HL-60/S4 treated with phorbol 12-myristate 13-acetate at 8.2 ng/mL for 4 days and 3 days (cell line): ENCODE measurements at regions not wholly inside any gene's neighbourhood (a gene's known extent, or its start where the extent isn't known, plus 50 kb on each side); places are given as distances from the start of the nearest gene placed in this dataset.

Experiments
- in situ Hi-C: fragments of 300-500 bp; cut with MboI; formaldehyde crosslinking; loops from 2 replicates; pipeline ENCODE4 v1.15.0; 2022; ENCODE audit warnings: low sequenced_read_pairs

GRCh38 chr1:87506147-87506546, 177.5 kb downstream of the LMO4 start:
- in situ Hi-C loops = no loop called here

GRCh38 chr1:87508247-87508787, 179.6 kb downstream of the LMO4 start:
- in situ Hi-C loops = no loop called here

- in situ Hi-C loops = no loop called here
Measured at GRCh38 chr1:87510540-87510939, 181.9 kb downstream of the LMO4 start.

GRCh38 chr1:87511449-87511848, 182.8 kb downstream of the LMO4 start:
- in situ Hi-C loops = no loop called here

- in situ Hi-C loops = no loop called here
Measured at GRCh38 chr1:87512431-87512830, 183.8 kb downstream of the LMO4 start.

GRCh38 chr1:87513255-87513654, 184.6 kb downstream of the LMO4 start:
- in situ Hi-C loops = no loop called here

GRCh38 chr1:87513966-87514660, 185.4 kb downstream of the LMO4 start:
- in situ Hi-C loops = no loop called here

GRCh38 chr1:87515781-87516180, 187.1 kb downstream of the LMO4 start:
- in situ Hi-C loops = no loop called here

- in situ Hi-C loops = no loop called here
Measured at GRCh38 chr1:87518794-87519193, 190.1 kb downstream of the LMO4 start.

- in situ Hi-C loops = no loop called here
Measured at GRCh38 chr1:87521452-87521851, 192.8 kb downstream of the LMO4 start.

GRCh38 chr1:87523466-87523865, 194.8 kb downstream of the LMO4 start:
- in situ Hi-C loops = no loop called here

- in situ Hi-C loops = no loop called here
Measured at GRCh38 chr1:87524021-87524754, 195.5 kb downstream of the LMO4 start.

- in situ Hi-C loops = no loop called here
Measured at GRCh38 chr1:87528754-87529517, 200.3 kb downstream of the LMO4 start.

- in situ Hi-C loops = no loop called here
Measured at GRCh38 chr1:87530042-87530807, 201.5 kb downstream of the LMO4 start.

GRCh38 chr1:87535551-87535950, 206.9 kb downstream of the LMO4 start:
- in situ Hi-C loops = no loop called here

- in situ Hi-C loops = no loop called here
Measured at GRCh38 chr1:87539147-87539546, 210.5 kb downstream of the LMO4 start.

GRCh38 chr1:87542697-87543096, 214.0 kb downstream of the LMO4 start:
- in situ Hi-C loops = no loop called here

- in situ Hi-C loops = no loop called here
Measured at GRCh38 chr1:87549738-87550137, 221.1 kb downstream of the LMO4 start.

- in situ Hi-C loops = no loop called here
Measured at GRCh38 chr1:87553511-87553910, 224.8 kb downstream of the LMO4 start.

GRCh38 chr1:87555366-87555765, 226.7 kb downstream of the LMO4 start:
- in situ Hi-C loops = no loop called here

- in situ Hi-C loops = no loop called here
Measured at GRCh38 chr1:87556326-87556725, 227.6 kb downstream of the LMO4 start.
